GM21825 (cell line): ENCODE measurements at regions not wholly inside any gene's neighbourhood (a gene's known extent, or its start where the extent isn't known, plus 50 kb on each side); places are given as distances from the start of the nearest gene placed in this dataset.
"Not testable (repeated sequence)": the region's sequence is repeated elsewhere in the genome, so short reads cannot be mapped to it uniquely, and the experiment has no call there.

Source experiments
- ATAC-seq: cut with Tn5 transposase; IDR thresholded peaks from one replicate; pipeline ENCODE4 v1.9.1; 2021; ENCODE audit warnings: mild to moderate bottlenecking, moderate library complexity; ENCODE audit not compliant: unreplicated experiment

DNA sequence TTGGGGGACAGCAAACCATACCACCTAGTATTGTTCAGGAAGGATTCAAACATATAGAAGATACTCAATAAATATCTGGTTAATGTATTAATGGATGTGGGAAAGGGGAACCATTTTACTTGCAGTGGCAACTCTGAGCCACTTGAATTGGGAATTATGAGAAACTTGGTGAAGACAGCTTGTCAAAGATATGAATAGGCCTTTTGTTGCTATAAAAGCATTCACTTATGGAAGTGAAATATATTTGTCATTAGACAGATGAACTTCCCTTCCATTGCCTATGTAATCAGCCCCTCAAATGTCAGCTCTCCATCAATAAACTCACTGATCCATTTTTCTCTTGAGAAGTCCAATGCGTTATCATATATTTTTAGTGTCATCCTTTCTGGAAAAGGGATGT, 56.1 kb downstream of the GPR85 start:
- ATAC-seq: no peak

DNA sequence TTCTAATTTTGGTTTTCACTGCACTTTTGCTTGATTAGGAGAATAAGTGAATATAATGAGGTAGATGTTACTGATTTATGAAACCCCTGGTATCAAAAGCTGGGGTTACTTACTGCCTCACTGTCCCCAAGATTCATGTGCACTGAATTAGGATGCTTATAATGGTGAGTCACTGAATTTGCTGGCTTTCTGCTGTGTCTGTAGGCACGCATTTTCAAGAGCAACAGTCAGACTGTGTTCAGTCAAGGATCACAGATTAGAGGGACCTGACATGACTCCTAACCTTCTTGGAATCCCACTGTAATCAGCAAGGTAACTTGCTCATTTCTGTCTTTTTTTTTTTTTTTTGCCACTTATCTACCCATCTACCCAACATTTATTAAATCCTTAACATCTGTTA, 59.7 kb downstream of the GPR85 start:
- no peak for ATAC-seq

DNA sequence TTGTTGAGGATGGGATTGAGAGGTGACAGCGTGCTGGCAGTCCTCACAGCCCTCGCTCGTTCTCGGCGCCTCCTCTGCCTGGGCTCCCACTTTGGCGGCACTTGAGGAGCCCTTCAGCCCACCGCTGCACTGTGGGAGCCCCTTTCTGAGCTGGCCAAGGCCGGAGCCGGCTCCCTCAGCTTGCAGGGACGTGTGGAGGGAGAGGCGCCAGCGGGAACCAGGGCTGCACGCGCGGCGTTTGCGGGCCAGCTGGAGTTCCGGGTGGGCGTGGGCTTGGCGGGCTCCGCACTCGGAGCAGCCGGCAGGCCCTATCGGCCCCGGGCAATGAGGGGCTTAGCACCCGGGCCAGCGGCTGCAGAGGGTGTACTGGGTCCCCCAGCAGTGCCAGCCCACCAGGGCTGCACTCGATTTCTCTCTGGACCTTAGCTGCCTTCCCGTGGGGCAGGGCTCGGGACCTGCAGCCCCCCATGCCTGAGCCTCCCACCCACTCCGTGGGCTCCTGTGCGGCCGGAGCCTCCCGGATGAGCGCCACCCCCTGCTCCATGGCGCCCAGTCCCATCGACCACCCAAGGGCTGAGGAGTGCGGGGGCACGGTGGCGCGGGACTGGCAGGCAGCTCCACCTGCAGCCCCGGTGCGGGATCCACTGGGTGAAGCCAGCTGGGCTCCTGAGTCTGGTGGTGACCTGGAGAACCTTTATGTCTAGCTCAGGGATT, 69.3 kb downstream of the GPR85 start:
- ATAC-seq: not testable (repeated sequence)

DNA sequence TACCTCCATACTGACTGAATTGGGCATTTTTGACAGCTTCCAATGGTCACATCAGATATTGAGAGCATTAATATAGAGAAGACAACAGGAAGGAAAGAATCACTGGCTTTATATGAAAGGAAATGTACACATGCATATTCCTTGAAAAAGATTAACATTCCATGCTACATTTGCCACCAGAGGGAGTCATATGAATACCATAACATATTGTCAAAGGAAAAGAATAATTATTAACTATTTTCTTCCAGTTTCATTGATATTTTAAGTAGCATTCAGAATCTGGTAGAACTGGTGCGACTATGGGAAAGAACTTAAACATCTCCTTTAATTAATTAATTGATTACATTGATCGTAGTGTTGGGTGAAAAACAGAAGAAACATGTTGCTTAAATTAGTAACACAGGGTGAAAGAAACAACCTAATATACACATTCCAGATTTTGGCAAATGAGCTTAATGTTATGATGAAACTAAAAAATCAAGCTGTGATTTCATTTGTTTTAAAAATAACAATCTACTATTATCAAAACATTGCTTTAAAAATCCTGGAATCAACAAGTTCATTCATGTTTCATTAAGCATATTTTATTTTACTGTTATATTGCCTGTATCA, 71.5 kb downstream of the GPR85 start:
- ATAC-seq: no peak

DNA sequence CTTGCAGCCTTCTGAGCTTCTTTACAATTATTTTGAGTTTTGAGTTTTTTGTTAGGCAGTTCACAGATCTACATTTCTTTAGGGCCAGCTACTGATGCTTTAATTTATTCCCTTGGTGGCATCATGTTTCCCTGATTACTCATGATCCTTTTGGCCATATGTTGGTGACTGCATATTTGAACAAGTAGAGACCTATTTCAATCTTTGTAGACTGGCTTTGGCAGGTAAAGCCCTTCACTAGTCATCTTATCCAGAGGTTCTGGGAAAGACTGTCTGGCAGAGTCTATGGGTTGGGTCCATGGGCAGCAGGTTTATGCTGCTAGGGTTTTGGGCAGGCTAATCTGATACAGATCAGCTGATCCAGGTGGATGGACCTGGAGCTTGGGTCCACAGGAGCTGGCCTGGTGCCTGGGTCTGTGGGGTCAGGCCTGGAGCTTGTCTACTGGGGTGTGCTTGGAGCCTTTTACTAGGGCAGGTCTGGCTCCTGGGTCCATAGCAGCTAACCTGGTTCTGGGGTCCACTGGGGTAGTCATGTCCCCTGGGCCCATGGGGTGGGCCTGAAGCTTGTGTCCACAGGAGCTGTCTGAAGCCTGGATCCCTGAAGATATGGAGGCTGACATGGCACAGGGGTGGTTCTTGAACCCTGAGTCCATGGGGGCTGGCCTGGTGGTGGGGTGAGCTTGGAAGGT, 72.7 kb downstream of the GPR85 start:
- ATAC-seq: no peak

DNA sequence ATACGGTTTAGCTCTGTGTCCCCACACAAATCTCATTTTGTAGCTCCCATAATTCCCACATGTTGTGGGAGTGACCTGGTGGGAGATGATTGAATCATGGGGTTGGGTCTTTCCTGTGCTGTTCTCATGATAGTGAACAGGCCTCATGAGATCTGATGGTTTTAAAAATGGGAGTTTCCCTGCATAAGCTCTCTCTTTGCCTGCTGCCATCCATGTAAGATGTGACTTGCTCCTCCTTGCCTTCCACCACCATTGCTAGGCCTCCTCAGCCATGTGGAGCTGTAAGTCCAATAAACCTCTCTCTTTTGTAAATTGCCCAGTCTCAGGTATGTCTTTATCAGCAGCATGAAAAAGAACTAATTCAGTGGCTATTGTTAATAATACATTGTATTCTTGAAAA, 73.8 kb downstream of the GPR85 start:
- ATAC-seq: not testable (repeated sequence)

DNA sequence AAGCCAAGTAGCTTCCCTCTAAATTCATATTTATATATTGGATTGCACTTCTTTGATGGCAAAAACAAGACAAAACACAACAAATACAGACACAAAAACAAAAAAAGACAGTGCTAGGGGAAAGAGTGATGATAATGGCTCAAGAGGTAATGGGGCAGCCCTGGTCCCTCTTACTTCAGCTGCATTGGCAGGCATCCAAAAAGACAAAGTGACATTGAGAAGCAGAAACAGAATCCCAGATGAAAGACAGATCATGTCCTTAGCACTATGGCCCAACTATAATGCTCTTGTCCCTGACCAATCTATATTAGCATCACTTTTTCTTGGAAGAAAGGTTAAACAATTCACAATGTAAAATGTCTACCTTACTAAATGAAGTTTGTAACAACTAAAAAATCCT, 76.2 kb downstream of the GPR85 start:
- ATAC-seq: no peak

DNA sequence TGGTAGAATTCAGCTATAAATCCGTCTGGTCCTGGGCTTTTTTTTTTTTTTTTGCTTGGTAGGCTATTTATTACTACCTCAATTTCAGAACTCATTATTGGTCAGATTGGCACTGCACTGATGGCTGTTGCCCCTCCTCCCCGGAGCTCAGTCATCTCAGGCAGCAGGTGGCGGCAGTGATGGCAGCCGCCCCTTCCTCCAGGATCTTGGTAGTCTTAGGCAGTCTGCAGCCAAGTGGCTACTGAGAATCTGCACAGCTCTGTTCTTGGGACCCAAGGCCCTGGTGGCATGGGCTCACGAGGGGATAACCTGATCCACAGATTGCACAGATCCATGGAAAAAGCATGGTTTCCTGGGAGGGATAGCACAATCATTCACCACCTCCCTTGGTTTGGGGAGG, 77.9 kb downstream of the GPR85 start:
- ATAC-seq: no peak

DNA sequence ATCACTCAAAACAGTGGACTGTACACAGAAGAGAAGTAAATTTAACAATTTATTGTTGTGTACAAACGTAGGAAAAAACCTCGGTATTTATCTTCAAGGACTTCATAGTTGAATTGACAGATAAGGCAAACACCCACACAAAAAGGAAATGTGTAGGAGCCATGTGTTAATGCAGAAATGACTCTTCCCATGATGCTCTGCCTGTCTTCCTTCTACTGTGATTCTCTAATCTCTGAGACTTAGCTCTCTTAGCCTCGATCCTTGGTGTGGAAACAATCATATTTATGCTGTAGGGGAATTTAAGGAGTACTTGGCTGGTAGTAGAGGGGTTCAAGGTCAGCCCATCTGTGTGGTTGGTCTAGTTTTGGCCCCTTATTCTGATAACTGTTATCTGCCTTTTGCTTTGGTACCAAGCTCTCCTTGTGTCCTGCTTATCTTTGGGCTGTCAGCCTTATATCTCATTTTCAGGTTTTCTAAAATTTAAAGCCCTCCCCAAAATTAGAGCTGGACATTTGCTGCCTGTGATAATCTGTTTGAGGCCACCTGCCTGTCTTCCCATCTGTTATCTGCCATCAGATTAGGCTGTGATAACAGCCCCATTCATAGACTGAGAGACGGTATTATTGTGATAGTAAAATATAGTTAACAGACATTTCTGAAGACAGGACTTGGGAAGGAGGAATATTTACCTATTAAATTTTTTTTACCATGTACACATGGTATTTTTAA, 81.7 kb downstream of the GPR85 start:
- no peak for ATAC-seq

DNA sequence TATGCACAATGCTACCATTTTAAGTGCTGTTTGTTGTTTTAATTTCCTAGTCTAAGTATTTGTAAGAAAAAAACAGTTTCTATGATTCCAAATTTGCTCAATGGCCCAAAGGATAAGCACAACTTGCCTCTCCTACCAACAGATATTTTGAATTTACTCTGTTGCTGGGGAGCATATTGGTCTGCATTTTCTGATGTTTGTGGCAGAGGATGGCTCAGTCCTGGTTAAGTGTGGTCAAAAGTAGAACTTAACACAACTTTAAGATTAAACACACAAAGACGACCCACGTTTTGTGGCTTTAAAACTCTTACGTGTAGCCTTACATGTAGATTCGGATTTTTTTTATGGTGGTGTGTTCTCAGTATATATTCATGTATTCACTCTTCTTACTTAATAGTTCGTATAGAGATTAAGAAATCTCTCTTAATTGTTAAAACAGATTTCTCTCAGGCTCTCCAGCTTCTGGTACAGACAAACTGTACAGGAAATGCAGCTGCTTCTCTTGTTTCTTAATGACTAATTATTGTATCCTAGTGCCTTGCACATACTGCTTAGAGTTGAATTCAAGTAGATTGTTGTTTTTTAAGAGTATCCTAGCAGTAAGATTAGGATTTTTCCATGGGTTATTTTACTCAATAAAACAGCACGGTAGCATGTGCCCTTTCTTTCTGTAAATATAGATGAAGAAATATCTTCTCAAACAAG, 86.2 kb downstream of the GPR85 start:
- peak; percentile 81 for ATAC-seq

DNA sequence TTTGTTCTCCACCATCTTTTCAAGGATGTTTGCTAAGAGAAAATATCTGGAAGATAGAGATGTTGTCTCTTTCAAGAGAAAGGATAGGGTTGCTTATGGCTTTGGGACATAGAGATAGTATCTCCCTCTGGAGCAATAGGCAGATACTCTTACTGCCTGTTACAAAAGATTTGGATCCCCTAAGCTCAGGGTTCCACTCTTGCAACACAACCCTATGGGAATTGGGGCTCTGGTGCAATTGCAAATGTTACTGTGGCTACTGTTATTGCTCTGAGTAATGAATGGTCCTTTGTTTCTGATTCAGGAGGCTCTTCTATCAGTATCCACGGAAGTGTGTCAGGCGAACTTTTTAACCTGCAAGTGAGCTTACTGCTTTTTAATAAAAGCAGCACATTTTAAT, 88.8 kb downstream of the GPR85 start:
- no peak for ATAC-seq

DNA sequence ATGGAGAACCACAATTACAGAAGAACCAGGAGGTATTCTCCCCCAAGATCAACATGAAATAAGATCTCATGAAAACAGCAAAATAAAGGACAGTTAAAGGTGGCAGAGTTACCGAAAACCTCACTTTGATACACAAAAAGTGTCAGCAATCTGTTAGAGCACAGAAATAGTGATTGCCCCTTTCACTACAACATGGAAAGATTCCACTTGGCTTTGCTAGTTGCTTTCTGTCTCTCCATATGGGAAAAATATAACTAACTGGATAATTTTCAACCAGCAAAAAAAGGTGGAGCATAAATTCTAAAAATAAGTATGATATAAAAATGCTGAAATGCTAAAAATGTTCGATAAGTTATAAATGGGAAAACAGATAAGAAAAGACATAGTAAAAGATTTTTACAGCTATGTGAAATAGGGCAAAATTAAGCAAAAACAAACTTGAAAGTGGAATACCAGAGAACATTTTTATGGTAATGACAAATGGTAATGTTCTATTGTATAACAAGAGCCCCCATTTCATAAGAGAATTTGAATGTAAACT, 90.2 kb downstream of the GPR85 start:
- ATAC-seq: no peak

DNA sequence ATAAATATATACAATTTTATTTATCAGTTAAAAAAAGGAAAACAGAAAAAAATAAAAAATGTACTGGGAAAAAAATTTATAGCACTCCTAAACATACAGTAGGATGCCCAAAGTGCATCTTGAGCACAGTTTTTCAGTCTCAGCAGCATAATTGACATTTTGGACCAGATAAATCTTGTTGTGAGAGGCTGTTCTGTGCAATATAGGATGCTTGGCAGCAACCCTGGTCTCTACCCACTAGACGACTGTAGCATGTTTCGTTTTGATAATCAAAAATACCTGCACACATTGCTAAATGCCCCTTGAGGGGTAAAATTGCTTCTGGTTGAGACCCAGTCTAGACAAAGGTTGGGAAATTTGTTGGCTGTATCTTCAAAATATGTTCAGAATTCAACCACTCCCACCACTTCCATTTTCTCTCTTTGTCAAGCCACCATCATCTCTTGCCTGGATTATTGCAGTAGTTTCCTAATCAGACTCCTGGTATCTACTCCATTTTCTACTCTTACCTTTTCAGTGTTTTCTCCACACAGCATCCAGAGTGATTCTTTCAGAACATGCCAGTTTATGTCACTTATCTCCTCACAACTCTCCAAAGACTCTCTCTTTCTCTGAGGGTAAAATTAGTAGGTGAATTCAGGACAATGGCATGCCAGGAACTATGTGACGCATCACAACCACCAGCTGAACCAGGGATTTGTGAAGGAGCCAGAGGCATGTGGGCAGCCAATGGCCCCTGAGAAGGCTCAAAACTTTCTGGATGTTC, 91.4 kb downstream of the GPR85 start:
- no peak for ATAC-seq

DNA sequence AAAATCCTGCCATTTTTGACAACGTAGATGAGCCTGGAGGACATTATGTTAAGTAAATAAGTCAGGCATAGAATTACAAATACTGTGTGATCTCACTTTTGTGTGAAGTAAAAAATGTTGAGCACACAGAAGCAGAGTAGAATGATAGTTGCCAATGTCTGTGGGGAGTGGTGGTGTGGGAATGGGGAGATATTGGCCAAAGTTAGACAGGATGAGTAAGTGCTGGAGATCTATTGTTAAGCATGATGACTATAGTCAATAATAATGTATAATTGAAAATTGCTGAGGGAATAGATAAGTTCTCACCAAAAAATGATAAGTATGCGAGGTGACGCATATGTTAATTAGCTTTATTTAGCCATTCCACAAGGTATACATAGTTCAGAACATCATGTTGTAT, 92.0 kb downstream of the GPR85 start:
- ATAC-seq: no peak

DNA sequence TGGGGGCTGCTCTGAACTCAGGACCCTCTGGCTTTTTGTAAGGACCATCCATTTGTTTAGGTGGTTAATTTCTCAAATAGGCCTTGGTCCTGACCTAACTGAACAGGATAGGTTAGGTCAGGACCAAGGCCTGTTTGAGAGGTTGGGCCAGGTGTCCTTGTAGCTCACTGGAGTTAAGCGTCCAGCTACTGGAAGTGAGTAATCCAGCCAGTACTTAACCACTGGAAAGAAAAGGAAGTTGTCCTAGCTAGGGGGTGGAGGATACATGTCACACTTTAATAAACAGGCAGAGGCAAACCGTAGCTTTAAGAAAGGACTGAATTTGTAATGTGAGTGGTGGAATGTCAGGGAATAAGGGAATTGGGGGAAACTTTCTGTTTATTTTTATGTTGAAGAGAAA, 96.0 kb downstream of the GPR85 start:
- ATAC-seq: no peak

DNA sequence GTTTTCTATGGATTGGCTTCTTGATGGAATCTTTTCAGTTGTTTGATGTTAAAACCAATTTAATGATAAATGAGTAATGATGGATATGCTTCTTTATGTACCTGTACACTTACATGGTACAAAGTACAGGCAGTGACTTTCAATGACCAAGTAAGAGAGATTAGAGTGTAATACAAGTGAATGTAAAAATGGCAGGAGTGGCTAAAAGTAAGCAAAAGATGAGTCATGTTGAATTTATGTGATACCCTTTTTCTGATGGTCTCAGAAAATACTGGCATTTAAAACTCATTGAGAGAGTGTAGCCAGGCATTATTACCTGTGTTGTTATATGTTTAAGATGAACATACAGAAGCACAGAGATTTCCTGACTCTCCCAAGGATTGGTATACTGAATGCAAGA, 97.1 kb downstream of the GPR85 start:
- ATAC-seq: no peak

DNA sequence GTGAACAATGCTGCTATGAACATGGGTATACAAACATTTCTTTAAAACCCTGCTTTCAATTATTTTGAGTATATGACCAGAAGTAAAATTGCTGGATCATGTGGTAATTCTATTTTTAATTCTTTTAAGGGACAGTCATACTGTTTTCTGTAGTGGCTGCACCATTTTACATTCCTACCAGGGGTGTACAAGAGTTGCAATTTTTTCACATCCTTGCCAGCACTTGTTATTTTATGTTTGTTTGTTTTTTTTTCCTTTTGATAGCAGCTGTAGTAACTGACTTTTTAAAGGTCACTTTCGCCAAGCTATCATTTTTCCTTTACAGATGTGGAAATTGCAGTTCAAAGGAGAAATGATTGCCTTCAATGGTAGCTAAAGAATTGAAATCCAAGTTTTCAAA, 99.5 kb downstream of the GPR85 start:
- ATAC-seq: no peak

DNA sequence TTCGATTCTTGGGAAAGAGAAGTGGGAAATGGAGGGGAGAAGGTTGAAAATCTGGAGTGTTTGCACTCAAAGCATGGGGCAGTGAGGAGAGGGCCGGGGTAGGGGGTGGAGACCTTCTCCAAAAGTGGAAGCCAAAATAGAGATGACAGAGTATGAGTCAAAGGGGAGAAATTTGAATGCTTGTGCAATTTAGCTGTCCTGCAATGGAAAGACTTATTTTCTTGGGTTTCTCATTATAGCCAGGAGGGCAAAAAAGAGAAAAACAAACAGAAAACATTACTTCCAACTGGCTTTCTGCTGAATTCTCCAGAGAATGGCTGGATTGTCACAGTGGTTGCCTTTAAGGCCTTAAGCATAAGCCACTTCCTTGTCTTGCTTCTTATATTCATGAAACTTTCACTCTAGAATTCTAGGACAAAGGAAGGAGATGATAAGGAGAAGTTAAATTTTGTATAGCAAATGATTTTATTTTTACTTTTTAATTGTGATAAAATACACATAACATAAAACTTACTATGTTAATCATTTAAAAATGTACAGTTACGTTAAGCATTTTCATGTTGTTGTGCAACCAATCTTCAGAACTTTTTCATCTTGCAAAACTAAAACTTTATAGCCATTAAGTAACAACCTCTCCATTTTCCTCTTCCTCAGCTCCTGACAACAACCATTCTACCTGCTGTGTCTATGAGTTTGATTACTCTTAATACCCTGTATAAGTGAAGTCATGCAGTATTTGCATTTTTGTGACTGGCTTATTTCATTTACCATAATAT, 100.2 kb downstream of the GPR85 start:
- ATAC-seq: no peak

DNA sequence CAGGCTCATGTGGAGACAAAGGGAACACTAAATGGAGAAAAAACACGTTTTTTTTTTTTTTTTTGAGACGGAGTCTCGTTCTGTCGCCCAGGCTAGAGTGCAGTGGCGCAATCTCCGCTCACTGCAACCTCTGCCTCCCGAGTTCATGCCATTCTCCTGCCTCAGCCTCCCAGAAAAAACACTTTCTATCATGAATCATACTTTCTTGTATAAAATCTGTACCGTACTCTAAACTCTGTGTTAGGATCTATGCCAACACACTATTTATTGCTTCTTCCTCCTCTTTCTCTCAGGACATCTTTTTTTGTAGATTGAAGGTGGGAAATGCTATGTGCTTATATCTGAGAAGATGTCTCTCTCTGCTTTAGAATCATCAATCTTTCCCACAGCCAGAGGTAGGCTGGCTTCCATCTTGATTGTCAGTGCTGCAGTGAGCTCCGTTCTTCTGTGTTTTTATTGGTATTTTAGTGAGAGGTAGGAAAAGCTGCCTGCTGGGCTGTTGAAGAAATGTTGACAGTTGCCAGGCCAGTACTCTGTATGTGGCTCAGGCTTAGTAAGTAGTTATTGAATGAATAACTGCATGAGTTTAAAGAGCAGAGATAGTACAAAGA, 101.1 kb downstream of the GPR85 start:
- no peak for ATAC-seq
